HFFc6 (cell line): ENCODE measurements at regions not wholly inside any gene's neighbourhood (a gene's known extent, or its start where the extent isn't known, plus 50 kb on each side); places are given as distances from the start of the nearest gene placed in this dataset.
A peak's percentile ranks its signal among the peaks of the same experiment; 100 is the strongest.

ENCODE experiments used
- DNase-seq: peaks from one replicate; pipeline ENCODE4 v3.0.0-alpha.2; 2018
- H3K27ac Mint-ChIP-seq: 2 replicates; pipeline ENCODE4 v1.8.0; 2020; ENCODE audit warnings: mild to moderate bottlenecking, mixed read lengths
- H3K27me3 Mint-ChIP-seq: 2 replicates; pipeline ENCODE4 v1.8.0; 2021; ENCODE audit warnings: mild to moderate bottlenecking, moderate library complexity, mixed read lengths; ENCODE audit not compliant: insufficient read depth
- H3K36me3 Mint-ChIP-seq: 2 replicates; pipeline ENCODE4 v1.8.0; 2021; ENCODE audit warnings: low read depth, mixed read lengths
- H3K4me1 Mint-ChIP-seq: 2 replicates; pipeline ENCODE4 v1.8.0; 2020; ENCODE audit warnings: low read depth, mixed read lengths
- H3K4me3 Mint-ChIP-seq: 2 replicates; pipeline ENCODE4 v1.8.0; 2020; ENCODE audit warnings: mild to moderate bottlenecking, moderate library complexity, mixed read lengths
- H3K9me3 Mint-ChIP-seq: 2 replicates; pipeline ENCODE4 v1.8.0; 2020; ENCODE audit warnings: mild to moderate bottlenecking, mixed read lengths
- TF ChIP-seq, protein P1 (sequence below): fragments of 200-600 bp; sonication (generic); IDR thresholded peaks from 2 replicates; pipeline ENCODE4 v1.5.0; 2021; ENCODE audit warnings: antibody characterized with exemption, mild to moderate bottlenecking

DNA sequence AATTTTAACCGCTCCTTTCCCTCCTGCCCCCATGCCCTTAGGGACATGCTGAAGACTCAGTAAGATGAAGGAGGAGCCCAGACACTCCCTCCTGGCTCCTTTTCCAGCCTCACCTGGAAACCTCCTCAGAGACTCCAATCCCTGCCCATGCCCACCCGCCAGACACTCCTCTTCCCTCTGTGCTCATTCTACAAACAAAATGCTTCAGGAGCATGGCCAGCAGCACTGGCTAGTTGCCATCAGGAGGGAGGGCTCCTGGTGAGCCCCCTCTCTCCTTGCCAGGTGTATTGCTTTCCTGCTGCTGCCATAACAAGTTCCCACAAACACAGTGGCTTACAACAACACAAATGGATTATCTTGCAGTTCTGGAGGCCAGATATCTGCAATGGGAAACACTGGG lies 126.1 kb downstream of the PSMG1 start:
- Mint-ChIP-seq H3K36me3 (no peaks in the 10 kb centered on the region), H3K9me3 (no peaks in the 10 kb centered on the region), H3K4me1 (peaks cover 7% of the 10 kb centered on the region; the same call in 1 of the 2 replicates), H3K27me3 (peaks cover 11% of the 10 kb centered on the region), H3K27ac (no peak overlapping the region), H3K4me3 (no peak overlapping the region)
- no peak for DNase-seq
- TF ChIP-seq, protein P1, sequence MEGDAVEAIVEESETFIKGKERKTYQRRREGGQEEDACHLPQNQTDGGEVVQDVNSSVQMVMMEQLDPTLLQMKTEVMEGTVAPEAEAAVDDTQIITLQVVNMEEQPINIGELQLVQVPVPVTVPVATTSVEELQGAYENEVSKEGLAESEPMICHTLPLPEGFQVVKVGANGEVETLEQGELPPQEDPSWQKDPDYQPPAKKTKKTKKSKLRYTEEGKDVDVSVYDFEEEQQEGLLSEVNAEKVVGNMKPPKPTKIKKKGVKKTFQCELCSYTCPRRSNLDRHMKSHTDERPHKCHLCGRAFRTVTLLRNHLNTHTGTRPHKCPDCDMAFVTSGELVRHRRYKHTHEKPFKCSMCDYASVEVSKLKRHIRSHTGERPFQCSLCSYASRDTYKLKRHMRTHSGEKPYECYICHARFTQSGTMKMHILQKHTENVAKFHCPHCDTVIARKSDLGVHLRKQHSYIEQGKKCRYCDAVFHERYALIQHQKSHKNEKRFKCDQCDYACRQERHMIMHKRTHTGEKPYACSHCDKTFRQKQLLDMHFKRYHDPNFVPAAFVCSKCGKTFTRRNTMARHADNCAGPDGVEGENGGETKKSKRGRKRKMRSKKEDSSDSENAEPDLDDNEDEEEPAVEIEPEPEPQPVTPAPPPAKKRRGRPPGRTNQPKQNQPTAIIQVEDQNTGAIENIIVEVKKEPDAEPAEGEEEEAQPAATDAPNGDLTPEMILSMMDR: no peak

DNA sequence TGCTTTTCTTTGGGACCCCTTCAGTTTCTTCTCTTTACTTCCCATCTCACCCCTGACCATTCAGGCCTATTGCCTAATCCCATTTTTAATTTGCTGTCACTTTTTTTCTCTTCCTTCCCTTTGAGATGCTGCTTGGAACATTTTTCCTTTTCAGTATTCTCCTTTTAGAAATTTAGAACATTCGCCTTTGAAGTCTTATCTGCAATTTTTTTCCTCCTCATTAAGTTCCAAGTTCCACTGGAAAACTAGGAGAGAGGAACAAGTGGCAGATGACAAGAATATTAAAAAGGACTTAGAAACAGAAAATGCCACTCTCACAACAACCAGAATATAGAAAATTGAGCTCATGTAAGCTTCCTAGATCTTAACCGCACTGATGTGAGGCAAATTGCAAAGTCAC lies 126.6 kb downstream of the PSMG1 start:
- TF ChIP-seq, protein P1: no peak
- no peaks in the 10 kb centered on the region for H3K9me3 Mint-ChIP-seq
- H3K36me3 Mint-ChIP-seq: no peaks in the 10 kb centered on the region
- no peak for DNase-seq
- H3K4me1 Mint-ChIP-seq: peaks cover 6% of the 10 kb centered on the region
- H3K27me3 Mint-ChIP-seq: peaks cover 11% of the 10 kb centered on the region
- no peak overlapping the region for H3K4me3 Mint-ChIP-seq
- H3K27ac Mint-ChIP-seq: no peak overlapping the region

DNA sequence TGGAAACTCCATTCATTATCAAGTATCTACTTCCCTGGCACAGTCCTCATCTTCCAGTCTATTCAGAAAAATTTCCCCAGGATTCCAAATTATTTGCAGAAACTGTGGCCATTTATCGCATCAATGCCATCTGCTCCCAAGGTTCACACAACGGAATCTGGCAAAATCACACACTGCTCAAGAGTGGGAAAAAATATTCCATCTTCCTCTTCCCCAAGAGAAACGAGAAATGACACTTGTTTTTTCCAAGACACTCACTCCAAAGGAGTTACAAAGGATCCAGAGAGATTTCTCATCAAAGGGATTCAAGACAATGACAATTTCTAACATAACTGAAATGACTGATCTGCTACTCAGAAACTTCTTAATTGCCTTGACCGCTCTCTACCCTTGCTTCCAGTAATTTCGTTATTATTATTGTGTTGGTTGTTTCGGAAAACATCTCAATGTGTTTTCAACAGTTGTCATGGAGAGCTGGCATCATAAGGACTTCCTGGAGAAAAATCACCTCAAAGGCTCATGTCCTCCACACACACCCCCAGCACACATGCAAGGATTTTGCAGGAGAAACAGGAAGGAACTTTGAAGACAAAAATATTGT lies 128.0 kb downstream of the PSMG1 start:
- Mint-ChIP-seq H3K4me1 (peaks cover 18% of the 10 kb centered on the region), H3K4me3 (no peak overlapping the region), H3K36me3 (0 out of 2 replicates have a peak, but pooled peaks cover 4% of the 10 kb centered on the region), H3K27ac (0 out of 2 replicates have a peak overlapping the region, but pooled peaks have one; percentile 29), H3K27me3 (peaks cover 4% of the 10 kb centered on the region), H3K9me3 (no peaks in the 10 kb centered on the region)
- TF ChIP-seq, protein P1: no peak
- no peak for DNase-seq

DNA sequence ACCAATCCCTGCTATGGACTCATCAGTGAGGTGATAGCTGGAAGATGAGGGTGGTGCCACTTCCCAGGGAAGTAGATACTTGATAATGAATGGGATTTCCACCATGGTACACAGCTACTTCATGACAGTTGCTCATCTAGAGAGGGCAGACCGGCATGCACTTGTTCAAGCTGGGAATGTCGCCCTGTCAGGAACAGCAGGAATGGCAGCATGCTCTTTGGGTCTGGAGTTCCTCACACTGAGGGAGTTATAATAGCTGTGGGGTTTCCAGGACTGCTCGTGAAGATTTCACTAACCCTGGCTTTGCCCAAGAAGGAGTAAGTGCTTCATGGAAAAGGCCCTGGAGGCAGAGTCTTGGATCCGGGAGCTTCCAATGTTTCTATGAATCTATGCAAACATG lies 129.2 kb downstream of the PSMG1 start:
- no peak overlapping the region for H3K27ac Mint-ChIP-seq
- H3K4me3 Mint-ChIP-seq: no peak overlapping the region
- DNase-seq: no peak
- H3K4me1 Mint-ChIP-seq: peaks cover 24% of the 10 kb centered on the region
- no peaks in the 10 kb centered on the region for H3K9me3 Mint-ChIP-seq
- TF ChIP-seq, protein P1: no peak
- 0 out of 2 replicates have a peak, but pooled peaks cover 4% of the 10 kb centered on the region for H3K36me3 Mint-ChIP-seq
- H3K27me3 Mint-ChIP-seq: peaks cover 3% of the 10 kb centered on the region

DNA sequence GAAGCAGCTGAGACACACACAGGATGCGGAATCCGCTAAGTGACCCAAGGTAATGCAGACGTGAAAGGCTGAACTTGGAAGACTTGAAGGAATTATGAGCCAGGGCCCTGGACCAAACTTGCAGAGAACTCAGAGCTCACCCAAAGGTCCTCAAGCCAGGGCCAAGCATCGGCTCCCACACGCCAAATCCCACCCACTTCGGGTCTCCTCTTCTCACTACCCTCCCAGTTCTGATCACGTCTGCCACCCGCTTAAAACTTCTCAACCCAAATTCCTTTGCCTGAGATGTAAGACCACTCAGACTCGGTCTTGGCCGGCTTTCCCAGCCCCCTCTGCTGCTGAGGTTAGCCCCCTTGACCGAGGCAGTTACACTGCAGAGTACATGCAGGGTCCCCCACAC lies 130.1 kb downstream of the PSMG1 start:
- Mint-ChIP-seq H3K4me3 (no peak overlapping the region), H3K4me1 (peaks cover 31% of the 10 kb centered on the region), H3K36me3 (0 out of 2 replicates have a peak, but pooled peaks cover 4% of the 10 kb centered on the region), H3K9me3 (no peaks in the 10 kb centered on the region), H3K27me3 (peaks cover 3% of the 10 kb centered on the region), H3K27ac (no peak overlapping the region)
- TF ChIP-seq, protein P1: no peak
- no peak for DNase-seq
